ENCODE measurements at regions not wholly inside any gene's neighbourhood (a gene's known extent, or its start where the extent isn't known, plus 50 kb on each side); places are given as distances from the start of the nearest gene placed in this dataset.

GRCh38 chr10:71039551-71039950 is 151.2 kb upstream of the PCBD1 start:
- TF ChIP-seq, protein P1, sequence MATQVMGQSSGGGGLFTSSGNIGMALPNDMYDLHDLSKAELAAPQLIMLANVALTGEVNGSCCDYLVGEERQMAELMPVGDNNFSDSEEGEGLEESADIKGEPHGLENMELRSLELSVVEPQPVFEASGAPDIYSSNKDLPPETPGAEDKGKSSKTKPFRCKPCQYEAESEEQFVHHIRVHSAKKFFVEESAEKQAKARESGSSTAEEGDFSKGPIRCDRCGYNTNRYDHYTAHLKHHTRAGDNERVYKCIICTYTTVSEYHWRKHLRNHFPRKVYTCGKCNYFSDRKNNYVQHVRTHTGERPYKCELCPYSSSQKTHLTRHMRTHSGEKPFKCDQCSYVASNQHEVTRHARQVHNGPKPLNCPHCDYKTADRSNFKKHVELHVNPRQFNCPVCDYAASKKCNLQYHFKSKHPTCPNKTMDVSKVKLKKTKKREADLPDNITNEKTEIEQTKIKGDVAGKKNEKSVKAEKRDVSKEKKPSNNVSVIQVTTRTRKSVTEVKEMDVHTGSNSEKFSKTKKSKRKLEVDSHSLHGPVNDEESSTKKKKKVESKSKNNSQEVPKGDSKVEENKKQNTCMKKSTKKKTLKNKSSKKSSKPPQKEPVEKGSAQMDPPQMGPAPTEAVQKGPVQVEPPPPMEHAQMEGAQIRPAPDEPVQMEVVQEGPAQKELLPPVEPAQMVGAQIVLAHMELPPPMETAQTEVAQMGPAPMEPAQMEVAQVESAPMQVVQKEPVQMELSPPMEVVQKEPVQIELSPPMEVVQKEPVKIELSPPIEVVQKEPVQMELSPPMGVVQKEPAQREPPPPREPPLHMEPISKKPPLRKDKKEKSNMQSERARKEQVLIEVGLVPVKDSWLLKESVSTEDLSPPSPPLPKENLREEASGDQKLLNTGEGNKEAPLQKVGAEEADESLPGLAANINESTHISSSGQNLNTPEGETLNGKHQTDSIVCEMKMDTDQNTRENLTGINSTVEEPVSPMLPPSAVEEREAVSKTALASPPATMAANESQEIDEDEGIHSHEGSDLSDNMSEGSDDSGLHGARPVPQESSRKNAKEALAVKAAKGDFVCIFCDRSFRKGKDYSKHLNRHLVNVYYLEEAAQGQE (IDR thresholded peaks at IDR 0.05; ENCODE audit: insufficient read depth in 1 of 2, low read depth in 2 of 2, low read length in 2 of 2) = no peak
- TF ChIP-seq POLR2AphosphoS5 (IDR thresholded peaks at IDR 0.05; ENCODE audit: low read depth, low read length) (no peak), TAF1 (IDR thresholded peaks at IDR 0.05; ENCODE audit: borderline replicate concordance, insufficient read depth, low read length) (no peak), SIN3A (IDR thresholded peaks at IDR 0.05; ENCODE audit: borderline replicate concordance, insufficient read depth, low read length) (no peak), FOXP2 (optimal IDR thresholded peaks at IDR 0.05; ENCODE audit: borderline replicate concordance, extremely low read depth, extremely low read length, insufficient read depth) (no peak)

- TF ChIP-seq FOXP2 (optimal IDR thresholded peaks at IDR 0.05; ENCODE audit: borderline replicate concordance, extremely low read depth, extremely low read length, insufficient read depth) = no peak
- TF ChIP-seq TAF1 (IDR thresholded peaks at IDR 0.05; ENCODE audit: borderline replicate concordance, insufficient read depth, low read length) = no peak
- TF ChIP-seq POLR2AphosphoS5 (IDR thresholded peaks at IDR 0.05; ENCODE audit: low read depth, low read length) = no peak
- TF ChIP-seq SIN3A (IDR thresholded peaks at IDR 0.05; ENCODE audit: borderline replicate concordance, insufficient read depth, low read length) = no peak
- TF ChIP-seq, protein P1 (IDR thresholded peaks at IDR 0.05; ENCODE audit: insufficient read depth in 1 of 2, low read depth in 2 of 2, low read length in 2 of 2) = no peak
These were observed 152.0 kb upstream of the PCBD1 start for GRCh38 chr10:71040343-71040742.

DNA sequence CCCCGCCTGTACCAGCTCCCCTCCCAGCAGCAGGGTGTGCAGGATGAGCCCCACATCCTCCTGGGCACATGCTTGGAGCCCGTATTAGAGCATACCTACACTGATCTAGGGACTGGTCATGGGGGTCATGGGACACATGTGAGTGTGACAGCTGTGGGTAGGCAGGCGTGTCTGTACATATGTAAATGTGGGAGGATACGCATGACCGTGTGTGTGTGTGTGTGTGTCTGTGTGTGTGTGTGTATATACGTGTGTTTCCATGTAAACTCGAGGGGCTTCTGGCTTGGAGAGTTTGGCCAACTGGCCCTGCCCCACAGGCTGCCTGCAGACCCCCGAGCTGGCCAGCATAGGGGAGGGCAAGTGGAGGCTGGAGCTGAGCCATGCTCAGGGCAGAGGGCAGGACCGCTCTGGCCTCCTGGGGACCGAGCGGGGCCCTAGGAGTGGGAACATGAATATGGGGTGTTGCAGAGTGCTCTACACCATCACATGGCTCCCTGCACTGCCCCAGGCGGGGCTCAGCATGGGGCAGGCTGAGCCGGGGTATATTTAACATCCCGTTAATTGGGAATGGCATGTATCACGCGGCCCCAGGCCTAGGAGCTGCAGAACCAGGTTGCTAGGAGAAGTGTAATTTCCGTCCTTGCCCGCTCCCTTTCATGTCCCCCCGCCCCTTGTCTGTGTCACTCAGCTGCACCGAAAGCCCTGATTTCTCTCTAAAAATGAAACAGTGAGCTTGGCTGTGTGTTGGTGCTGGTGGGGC is 152.7 kb upstream of the PCBD1 start:
- TF ChIP-seq POLR2AphosphoS5 (IDR thresholded peaks at IDR 0.05; ENCODE audit: low read depth, low read length) (no peak), SIN3A (IDR thresholded peaks at IDR 0.05; ENCODE audit: borderline replicate concordance, insufficient read depth, low read length) (no peak), FOXP2 (optimal IDR thresholded peaks at IDR 0.05; ENCODE audit: borderline replicate concordance, extremely low read depth, extremely low read length, insufficient read depth) (no peak)
- TF ChIP-seq, protein P1 (IDR thresholded peaks at IDR 0.05; ENCODE audit: insufficient read depth in 1 of 2, low read depth in 2 of 2, low read length in 2 of 2) = no peak

GRCh38 chr10:71042216-71042615 is 153.9 kb upstream of the PCBD1 start:
- TF ChIP-seq FOXP2 (optimal IDR thresholded peaks at IDR 0.05; ENCODE audit: borderline replicate concordance, extremely low read depth, extremely low read length, insufficient read depth) (no peak), SIN3A (IDR thresholded peaks at IDR 0.05; ENCODE audit: borderline replicate concordance, insufficient read depth, low read length) (no peak), POLR2AphosphoS5 (IDR thresholded peaks at IDR 0.05; ENCODE audit: low read depth, low read length) (no peak), TAF1 (IDR thresholded peaks at IDR 0.05; ENCODE audit: borderline replicate concordance, insufficient read depth, low read length) (no peak)
- TF ChIP-seq, protein P1 (IDR thresholded peaks at IDR 0.05; ENCODE audit: insufficient read depth in 1 of 2, low read depth in 2 of 2, low read length in 2 of 2) = no peak

Measured in PFSK-1 (cell line).